Right lobe of liver (tissue), 4 donors: ENCODE measurements at regions not wholly inside any gene's neighbourhood (a gene's known extent, or its start where the extent isn't known, plus 50 kb on each side); places are given as distances from the start of the nearest gene placed in this dataset.

Source experiments
- CTCF ChIP-seq, 4 donors: fragments of 200-600 bp in 3 of 4; fragments of 450-650 bp in 1 of 4; IDR thresholded peaks; one replicate each; pipeline versions ENCODE4 v1.5.1 to v1.8.0; 2016 to 2022; ENCODE audit warnings: antibody characterized with exemption in 4 of 4, mild to moderate bottlenecking in 2 of 4
- POLR2A ChIP-seq: fragments of 450-650 bp; IDR thresholded peaks from one replicate; pipeline ENCODE4 v1.6.1; 2017; ENCODE audit warnings: antibody characterized with exemption, mild to moderate bottlenecking
- donor health status: DM: no; HTN: no; CAD: no.
- donor health status: DM: no; HTN: no; CAD: no.
- donor health status: DM: no; HTN: yes; CAD: no.

- TF ChIP-seq CTCF (IDR thresholded peaks at IDR 0.05) (no peak), POLR2A (no peak)
These were observed 244.8 kb downstream of the MPDZ start for GRCh38 chr9:13034694-13035002.
